ENCODE measurements at regions not wholly inside any gene's neighbourhood (a gene's known extent, or its start where the extent isn't known, plus 50 kb on each side); places are given as distances from the start of the nearest gene placed in this dataset.

GRCh38 chrX:137858106-137858505 lies 292.2 kb downstream of the ZIC3 start:
- intact Hi-C loops (cut with micrococcal nuclease; ENCODE audit: unreplicated experiment) (no loop called here), in situ Hi-C loops (cut with HindIII; ENCODE audit: extremely low pct_ligation_motif_present, low pct_unique_long_range_greater_than_20kb) (no loop called here)
- Histone ChIP-seq H3K4me2 (ENCODE audit: low read depth, low read length) (no peak overlapping the region), H3K27me3 (ENCODE audit: control insufficient read depth in 1 of 2, insufficient read depth in 2 of 2, low read length in 2 of 2) (no peaks in the 10 kb centered on the region), H3K4me1 (ENCODE audit: insufficient read depth, low read length) (no peaks in the 10 kb centered on the region), H3K27ac (ENCODE audit: extremely low read length, insufficient read depth, low read length) (no peak overlapping the region), H2AFZ (ENCODE audit: low read length) (no peak overlapping the region), H3K9ac (ENCODE audit: insufficient read depth, low read depth, low read length) (no peak overlapping the region), H3K9me3 (ENCODE audit: low read length) (no peaks in the 10 kb centered on the region), H4K20me1 (ENCODE audit: insufficient read depth, low read length) (no peaks in the 10 kb centered on the region), H3K4me3 (replicated peaks in 1 of 3; ENCODE audit: insufficient read depth in 1 of 3, low read depth in 2 of 3, low read length in 3 of 3) (no peak overlapping the region), H3K36me3 (replicated peaks in 1 of 2; ENCODE audit: control insufficient read depth in 1 of 2, insufficient read depth in 2 of 2, low read length in 2 of 2) (no peaks in the 10 kb centered on the region), H3K79me2 (ENCODE audit: insufficient read depth, low read length) (no peaks in the 10 kb centered on the region)
- ChIA-PET POLR2A (no interaction called here), CTCF (ENCODE audit: low intra/inter-chr PET ratio, low total read pairs) (no interaction called here)
- ATAC-seq = no peak
- no peak for FAIRE-seq
- 0% methylated on average over 3 of the region's 3 CpGs for WGBS (ENCODE audit: low lambda C conversion rate)
- BruUV-seq (replicated peaks) = no TSS peak
- no peak for DNase-seq (ENCODE audit: low spot score)
- TF ChIP-seq THAP9 (CRISPR knock-in tag; IDR thresholded peaks at IDR 0.05; ENCODE audit: borderline replicate concordance) = no peak
- no peak for TF ChIP-seq SKIL (CRISPR knock-in tag; IDR thresholded peaks at IDR 0.05; ENCODE audit: borderline replicate concordance)
- no peak for TF ChIP-seq TFAP4 (IDR thresholded peaks at IDR 0.05; ENCODE audit: borderline replicate concordance, low read depth)
- TF ChIP-seq ZNF317 (CRISPR knock-in tag; IDR thresholded peaks at IDR 0.05) = no peak
- TF ChIP-seq ATF1 (CRISPR knock-in tag; IDR thresholded peaks at IDR 0.05) = no peak
- no peak for TF ChIP-seq ZBTB21 (CRISPR knock-in tag; IDR thresholded peaks at IDR 0.05)
- TF ChIP-seq ZNF12 (CRISPR knock-in tag; IDR thresholded peaks at IDR 0.05) = no peak
- TF ChIP-seq ZNF264 (CRISPR knock-in tag; IDR thresholded peaks at IDR 0.05) = no peak
- TF ChIP-seq KAT7 (CRISPR knock-in tag; IDR thresholded peaks at IDR 0.05; ENCODE audit: borderline replicate concordance) = no peak
- TF ChIP-seq RORA (CRISPR knock-in tag; IDR thresholded peaks at IDR 0.05) = no peak
- TF ChIP-seq ZNF543 (CRISPR knock-in tag; IDR thresholded peaks at IDR 0.05) = no peak
- no peak for TF ChIP-seq KIAA2018 (CRISPR knock-in tag; IDR thresholded peaks at IDR 0.05; ENCODE audit: borderline replicate concordance)
